Transverse colon (tissue), 3 donors: ENCODE measurements at regions not wholly inside any gene's neighbourhood (a gene's known extent, or its start where the extent isn't known, plus 50 kb on each side); places are given as distances from the start of the nearest gene placed in this dataset.

Experiments used
- CTCF ChIP-seq, 5 experiments: fragments of 200-600 bp in 3 of 5; fragments of 450-650 bp in 2 of 5; sonication (generic) in 3 of 5; IDR thresholded peaks; 1 replicate in 2 of 5; 2 replicates in 3 of 5; pipeline ENCODE4 v1.5.1; 2016 to 2017; ENCODE audit warnings: antibody characterized with exemption in 5 of 5, inconsistent platforms in 3 of 5, mild to moderate bottlenecking in 2 of 5, moderate library complexity in 1 of 5
- EP300 ChIP-seq: sonication (generic); formaldehyde crosslinking; IDR thresholded peaks from one replicate; pipeline ENCODE4 v1.6.1; 2017; ENCODE audit warnings: antibody characterized with exemption, low read depth

GRCh38 chr12:4829793-4830162, 79.9 kb upstream of the KCNA1 start:
- TF ChIP-seq EP300 (no peak), CTCF (IDR thresholded peaks at IDR 0.05) (no peak)
